H9 (cell line): ENCODE measurements at regions not wholly inside any gene's neighbourhood (a gene's known extent, or its start where the extent isn't known, plus 50 kb on each side); places are given as distances from the start of the nearest gene placed in this dataset.

Experiments
- DNase-seq: peaks from one replicate; pipeline ENCODE4 v3.0.0-alpha.2; 2017
- H2AFZ ChIP-seq: one replicate; pipeline ENCODE4 v1.6.1; 2013; ENCODE audit warnings: mild to moderate bottlenecking, low read length, control low read depth, moderate library complexity
- H2AK5ac ChIP-seq: 2 replicates; pipeline ENCODE4 v1.6.1; 2013; ENCODE audit warnings: low read length, control low read depth, mixed read lengths; ENCODE audit not compliant: insufficient read length
- H2BK120ac ChIP-seq: one replicate; pipeline ENCODE4 v1.6.1; 2013; ENCODE audit warnings: low read depth, mild to moderate bottlenecking, low read length, control low read depth, inconsistent platforms; ENCODE audit not compliant: poor library complexity, severe bottlenecking
- H2BK12ac ChIP-seq: 2 replicates; pipeline ENCODE4 v1.6.1; 2013; ENCODE audit warnings: low read length, control low read depth, mixed read lengths, low read depth; ENCODE audit not compliant: insufficient read length
- H2BK15ac ChIP-seq: 2 replicates; pipeline ENCODE4 v1.6.1; 2013; ENCODE audit warnings: low read depth, low read length, control low read depth
- H2BK20ac ChIP-seq: one replicate; pipeline ENCODE4 v1.6.1; 2013; ENCODE audit warnings: low read depth, mild to moderate bottlenecking, low read length, control low read depth, inconsistent platforms; ENCODE audit not compliant: poor library complexity, severe bottlenecking
- H2BK5ac ChIP-seq: 2 replicates; pipeline ENCODE4 v1.6.1; 2013; ENCODE audit warnings: low read length, control low read depth, mixed read lengths; ENCODE audit not compliant: insufficient read length
- H3K14ac ChIP-seq: 2 replicates; pipeline ENCODE4 v1.6.1; 2013; ENCODE audit warnings: low read length, control low read depth; ENCODE audit not compliant: insufficient read depth
- H3K18ac ChIP-seq: 2 replicates; pipeline ENCODE4 v1.6.1; 2013; ENCODE audit warnings: low read depth, mild to moderate bottlenecking, mixed read lengths, low read length, control low read depth; ENCODE audit not compliant: insufficient read length
- H3K23ac ChIP-seq: 2 replicates; pipeline ENCODE4 v1.6.1; 2013; ENCODE audit warnings: low read length, control low read depth, mixed read lengths, low read depth; ENCODE audit not compliant: insufficient read length
- H3K23me2 ChIP-seq: 2 replicates; pipeline ENCODE4 v1.6.1; 2013; ENCODE audit warnings: low read depth, mild to moderate bottlenecking, mixed read lengths, low read length, control low read depth; ENCODE audit not compliant: insufficient read length, poor library complexity, severe bottlenecking
- H3K27ac ChIP-seq: 2 replicates; pipeline ENCODE4 v1.5.1; 2013; ENCODE audit warnings: low read length, control low read depth, mixed read lengths, low read depth; ENCODE audit not compliant: insufficient read length
- H3K27me3 ChIP-seq: 2 replicates; pipeline ENCODE4 v1.6.1; 2013; ENCODE audit warnings: low read length, control low read depth, inconsistent platforms; ENCODE audit not compliant: insufficient read depth
- H3K4ac ChIP-seq: 2 replicates; pipeline ENCODE4 v1.6.1; 2013; ENCODE audit warnings: low read depth, mild to moderate bottlenecking, control low read depth, inconsistent platforms, low read length, moderate library complexity
- H3K4me1 ChIP-seq: 2 replicates; pipeline ENCODE4 v1.6.1; 2013; ENCODE audit warnings: low read length, control low read depth, inconsistent platforms; ENCODE audit not compliant: insufficient read depth
- H3K4me2 ChIP-seq: 2 replicates; pipeline ENCODE4 v1.6.1; 2013; ENCODE audit warnings: low read length, control low read depth, mixed read lengths; ENCODE audit not compliant: insufficient read length, insufficient read depth
- H3K56ac ChIP-seq: 2 replicates; pipeline ENCODE4 v1.6.1; 2013; ENCODE audit warnings: low read depth, mild to moderate bottlenecking, mixed read lengths, low read length, control low read depth; ENCODE audit not compliant: insufficient read length
- H3K79me1 ChIP-seq: 2 replicates; pipeline ENCODE4 v1.6.1; 2013; ENCODE audit warnings: low read depth, mild to moderate bottlenecking, moderate library complexity, low read length, control low read depth, inconsistent platforms; ENCODE audit not compliant: insufficient read depth, poor library complexity, severe bottlenecking
- H3K79me2 ChIP-seq: 2 replicates; pipeline ENCODE4 v1.6.1; 2013; ENCODE audit warnings: low read length, control low read depth, inconsistent platforms; ENCODE audit not compliant: insufficient read depth
- H3K9ac ChIP-seq: 2 replicates; pipeline ENCODE4 v1.6.1; 2013; ENCODE audit warnings: low read length, control low read depth, mixed read lengths; ENCODE audit not compliant: insufficient read length; ENCODE audit errors: extremely low read depth
- H3K9me3 ChIP-seq: one replicate; pipeline ENCODE4 v1.6.1; 2013; ENCODE audit warnings: low read depth, low read length, inconsistent platforms; ENCODE audit not compliant: control insufficient read depth
- H3T11ph ChIP-seq: one replicate; pipeline ENCODE4 v1.6.1; 2013; ENCODE audit warnings: mild to moderate bottlenecking, low read length, control low read depth, inconsistent platforms
- H4K20me1 ChIP-seq: one replicate; pipeline ENCODE4 v1.6.1; 2013; ENCODE audit not compliant: control insufficient read depth, insufficient read length, insufficient read depth
- H4K5ac ChIP-seq: 2 replicates; pipeline ENCODE4 v1.6.1; 2013; ENCODE audit warnings: low read depth, mild to moderate bottlenecking, mixed read lengths, low read length, control low read depth; ENCODE audit not compliant: insufficient read length
- H4K8ac ChIP-seq: replicated peaks from 2 replicates; pipeline ENCODE4 v1.6.1; 2013; ENCODE audit warnings: low read length, control low read depth, mixed read lengths, low read depth; ENCODE audit not compliant: insufficient read length
- H4K91ac ChIP-seq: 2 replicates; pipeline ENCODE4 v1.6.1; 2013; ENCODE audit warnings: low read depth, mild to moderate bottlenecking, moderate library complexity, mixed read lengths, low read length, control low read depth; ENCODE audit not compliant: insufficient read length
- H3K27ac Mint-ChIP-seq, 3 experiments: 2 replicates in 2 of 3; 3 replicates in 1 of 3; pipeline ENCODE4 v1.8.0; 2020 to 2021; ENCODE audit warnings: mixed read lengths in 3 of 3, mild to moderate bottlenecking in 1 of 3, moderate library complexity in 1 of 3
- H3K27me3 Mint-ChIP-seq: 2 replicates; pipeline ENCODE4 v1.8.0; 2021; ENCODE audit warnings: low read depth, mild to moderate bottlenecking, moderate library complexity, mixed read lengths
- H3K36me3 Mint-ChIP-seq, 3 experiments: 2 replicates in 2 of 3; 3 replicates in 1 of 3; pipeline ENCODE4 v1.8.0; 2020 to 2021; ENCODE audit warnings: low read depth in 3 of 3, mixed read lengths in 3 of 3; ENCODE audit not compliant: insufficient read depth in 1 of 3
- H3K4me1 Mint-ChIP-seq, 2 experiments: 2 replicates each; pipeline ENCODE4 v1.8.0; 2020; ENCODE audit warnings: mixed read lengths in 2 of 2
- H3K4me3 Mint-ChIP-seq, 2 experiments: 2 replicates in 1 of 2; 3 replicates in 1 of 2; pipeline ENCODE4 v1.8.0; 2020 to 2021; ENCODE audit warnings: mild to moderate bottlenecking in 2 of 2, mixed read lengths in 2 of 2, moderate library complexity in 1 of 2
- H3K9me3 Mint-ChIP-seq, 2 experiments: 2 replicates in 1 of 2; 3 replicates in 1 of 2; pipeline ENCODE4 v1.8.0; 2020; ENCODE audit warnings: mild to moderate bottlenecking in 2 of 2, mixed read lengths in 2 of 2, moderate library complexity in 1 of 2
- CTCF ChIP-seq: fragments of 200-600 bp; sonication (generic); conservative IDR thresholded peaks from 3 replicates; pipeline ENCODE4 v1.8.0; 2021; ENCODE audit warnings: antibody characterized with exemption, mild to moderate bottlenecking
- WGBS: extraction: QIAGEN DNeasy Blood & Tissue Kit; methylation state at CpG from one replicate; pipeline ENCODE4 v1.1.7; 2013; ENCODE audit warnings: missing lambda C conversion rate, low lambda C conversion rate, mixed read lengths; ENCODE audit not compliant: insufficient read length; ENCODE audit errors: extremely low coverage; 5-methylcytosine and 5-hydroxymethylcytosine counted together

GRCh38 chrX:20585782-20586181 is 319.1 kb upstream of the RPS6KA3 start:
- no peak overlapping the region for H2AK5ac ChIP-seq
- no peak overlapping the region for H2AFZ ChIP-seq
- no peak overlapping the region for H3K4ac ChIP-seq
- no peak overlapping the region for H3K56ac ChIP-seq
- no peaks in the 10 kb centered on the region for H4K20me1 ChIP-seq
- no peak overlapping the region for H3K23ac ChIP-seq
- H2BK20ac ChIP-seq: no peak overlapping the region
- no peaks in the 10 kb centered on the region for H3K23me2 ChIP-seq
- WGBS: no CpG with 5 or more reads among the region's 2 CpGs
- H3K4me3 Mint-ChIP-seq: no peak overlapping the region
- DNase-seq: no peak
- H3K9me3 Mint-ChIP-seq: peaks cover 30 to 55% of the 10 kb centered on the region in 2 experiments
- no peak overlapping the region for H2BK15ac ChIP-seq
- no peaks in the 10 kb centered on the region for H3K79me1 ChIP-seq
- no peak overlapping the region for H4K91ac ChIP-seq
- H3T11ph ChIP-seq: no peak overlapping the region
- H3K27ac ChIP-seq: no peak overlapping the region
- H3K36me3 Mint-ChIP-seq: peaks cover 5 to 28% (median 8%) of the 10 kb centered on the region in 3 experiments; a peak in 6 of 7 replicates
- peaks cover 8% of the 10 kb centered on the region in 2 experiments for H3K4me1 Mint-ChIP-seq
- no peaks in the 10 kb centered on the region for H3K79me2 ChIP-seq
- no peaks in the 10 kb centered on the region for H3K27me3 ChIP-seq
- no peaks in the 10 kb centered on the region; the same call in 1 of the 2 replicates for H3K27me3 Mint-ChIP-seq
- no peak overlapping the region for H3K14ac ChIP-seq
- H3K4me2 ChIP-seq: no peak overlapping the region
- no peak overlapping the region for H4K8ac ChIP-seq
- no peak overlapping the region; a peak in 1 of 7 replicates for H3K27ac Mint-ChIP-seq
- no peak overlapping the region for H2BK120ac ChIP-seq
- H2BK5ac ChIP-seq: no peak overlapping the region
- no peaks in the 10 kb centered on the region for H3K4me1 ChIP-seq
- peaks cover 10% of the 10 kb centered on the region for H3K9me3 ChIP-seq
- no peak overlapping the region for H3K9ac ChIP-seq
- H2BK12ac ChIP-seq: no peak overlapping the region
- no peak for TF ChIP-seq CTCF
- no peak overlapping the region for H3K18ac ChIP-seq
- H4K5ac ChIP-seq: no peak overlapping the region
